Cerebellar nuclear complex (tissue), 1 donor: ENCODE measurements at regions not wholly inside any gene's neighbourhood (a gene's known extent, or its start where the extent isn't known, plus 50 kb on each side); places are given as distances from the start of the nearest gene placed in this dataset.
"Not testable (repeated sequence)": the region's sequence is repeated elsewhere in the genome, so short reads cannot be mapped to it uniquely, and the experiment has no call there.

Source experiments
- DNase-seq, 2 experiments: peaks; one replicate each; lab custom pipeline; 2025; lab: John Stamatoyannopoulos, UW

DNA sequence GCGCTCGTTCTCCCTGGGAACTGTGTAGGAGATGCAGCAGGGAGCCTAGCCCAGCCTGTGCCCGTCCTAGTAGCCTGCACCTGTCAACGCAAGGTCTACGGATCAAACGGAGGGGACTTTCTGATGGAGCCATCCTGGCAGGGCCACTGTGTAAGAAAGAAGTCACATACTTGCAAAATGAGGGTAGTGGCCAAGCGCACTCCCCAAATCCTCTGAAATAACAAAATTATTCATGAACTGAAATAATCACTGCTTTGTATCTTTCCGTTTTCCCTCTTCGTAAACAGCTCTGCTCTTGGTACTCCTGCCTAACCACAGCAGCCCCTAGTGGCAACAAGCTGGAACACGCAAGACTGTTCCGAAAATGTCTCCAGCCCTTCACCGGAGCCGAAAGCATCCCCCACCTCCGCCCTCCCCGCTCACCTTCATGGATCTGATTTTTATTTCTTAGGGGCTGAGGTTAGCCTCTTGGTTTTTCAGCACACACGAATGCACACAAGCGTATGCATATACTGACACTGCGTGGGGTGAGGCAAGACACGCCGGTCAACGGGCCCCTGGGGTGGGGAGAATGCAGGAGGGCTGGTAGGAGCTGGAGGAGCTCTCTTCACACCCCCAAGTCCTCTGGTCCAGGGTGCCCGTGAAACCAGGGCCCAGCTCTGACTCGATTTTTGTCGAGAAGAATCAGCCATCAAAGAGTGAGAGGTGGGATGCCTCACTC is 100.8 kb downstream of the ABCC12 start:
- peak; percentile 34 to 41 for DNase-seq

DNA sequence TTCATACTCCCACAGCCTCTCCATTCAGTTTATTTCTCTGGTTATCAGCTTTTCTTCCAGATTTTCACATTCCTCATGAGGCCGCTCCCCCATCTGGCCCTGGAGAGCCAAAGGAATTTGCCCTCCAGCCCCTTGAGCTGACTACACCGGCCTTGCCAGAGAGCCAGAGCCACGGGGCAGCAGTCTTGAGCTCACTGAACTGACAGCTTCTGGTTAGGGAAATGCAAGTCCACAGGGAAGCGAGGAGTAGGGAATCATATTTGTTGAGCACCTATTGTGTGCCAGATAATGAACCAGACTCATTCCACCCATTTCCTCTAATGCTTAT is 102.4 kb downstream of the ABCC12 start:
- DNase-seq: no peak

DNA sequence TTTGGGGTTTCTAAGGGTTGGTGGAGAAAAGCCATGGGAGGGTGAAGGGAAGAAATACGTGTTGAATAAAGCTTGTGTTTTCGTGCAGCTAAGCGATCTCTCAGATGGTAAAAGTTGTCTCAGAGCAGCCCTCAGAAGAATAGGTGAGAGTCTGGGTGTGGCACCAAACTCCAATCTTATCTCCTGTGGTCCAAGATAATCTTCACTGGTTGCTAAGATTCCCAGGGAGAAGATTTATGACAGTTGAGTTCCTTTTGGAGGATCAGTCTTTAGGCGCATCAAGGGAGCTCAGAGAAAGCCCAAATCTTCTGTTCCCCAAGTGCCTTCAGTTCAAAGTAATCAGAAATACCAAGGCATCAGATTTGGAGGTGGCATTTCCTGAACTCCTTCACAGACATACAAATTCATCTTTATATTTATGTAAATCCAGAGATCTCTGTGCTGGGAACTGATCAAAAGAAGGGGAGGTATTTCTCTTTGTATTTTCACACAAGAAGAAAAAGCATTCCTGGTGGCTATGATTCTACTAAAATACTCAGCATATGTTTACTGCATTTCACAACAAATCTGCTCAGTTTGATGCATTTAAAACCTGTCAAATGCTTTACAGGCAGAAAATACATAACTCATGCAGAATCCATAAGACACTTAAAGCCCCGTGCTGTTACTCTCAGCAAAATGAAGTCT is 102.9 kb downstream of the ABCC12 start:
- DNase-seq: no peak

DNA sequence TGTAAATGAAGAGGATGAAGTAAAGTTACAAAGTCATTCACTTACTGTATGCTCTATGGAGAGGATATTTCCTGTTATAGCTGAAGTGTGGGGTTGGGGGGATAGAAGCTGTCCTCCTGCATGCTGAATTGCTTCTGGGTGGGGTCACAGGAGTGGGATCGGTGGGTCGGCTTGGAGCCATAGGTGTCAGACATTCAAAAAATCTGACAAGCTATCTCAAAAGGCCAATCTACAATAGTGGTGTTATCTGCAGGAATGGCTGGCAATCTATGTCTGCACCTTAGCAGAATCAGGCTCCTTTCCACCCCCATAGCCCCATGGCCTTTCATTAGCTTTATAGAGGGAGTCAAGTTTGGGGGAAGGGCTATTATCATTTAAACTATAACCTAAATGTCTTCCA is 104.9 kb downstream of the ABCC12 start:
- no peak for DNase-seq

DNA sequence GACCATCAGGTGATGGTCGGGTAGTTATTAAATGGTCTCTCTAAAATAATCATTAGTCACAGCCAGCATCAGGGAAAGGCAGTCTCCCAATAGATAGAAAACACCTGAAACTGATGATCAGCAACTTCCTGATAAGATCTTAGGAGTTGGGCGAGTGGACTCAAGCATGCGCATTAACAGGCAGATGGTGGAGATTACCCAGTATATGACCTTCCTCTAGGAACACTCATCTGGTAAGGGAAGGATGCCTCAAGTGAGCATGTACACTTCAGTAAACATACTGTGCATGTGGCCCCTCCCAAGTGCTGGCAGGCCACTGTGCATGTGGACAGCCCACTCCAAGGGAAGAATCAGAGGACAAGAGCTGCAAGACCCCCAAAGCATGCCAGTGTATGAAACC is 105.9 kb downstream of the ABCC12 start:
- DNase-seq: no peak

DNA sequence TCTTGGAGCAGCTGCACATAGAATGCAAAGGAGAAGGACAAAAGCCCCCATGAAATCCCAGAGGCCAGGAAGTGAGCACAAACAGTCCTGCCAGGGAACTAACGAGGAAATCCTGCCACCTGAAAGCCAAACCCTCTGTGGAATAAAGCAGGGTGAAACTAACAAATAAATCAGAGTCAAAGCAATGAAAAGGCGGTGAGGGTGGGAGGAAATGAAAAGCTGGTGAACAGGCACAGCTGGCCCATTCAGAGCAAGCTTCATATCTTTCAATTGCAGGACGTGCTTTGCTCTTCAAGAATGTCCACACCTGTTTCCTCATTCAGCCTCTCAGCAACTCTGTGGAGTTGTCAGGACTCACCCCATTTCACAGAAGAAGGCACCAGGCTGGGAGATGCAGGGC is 108.1 kb downstream of the ABCC12 start:
- no peak for DNase-seq

DNA sequence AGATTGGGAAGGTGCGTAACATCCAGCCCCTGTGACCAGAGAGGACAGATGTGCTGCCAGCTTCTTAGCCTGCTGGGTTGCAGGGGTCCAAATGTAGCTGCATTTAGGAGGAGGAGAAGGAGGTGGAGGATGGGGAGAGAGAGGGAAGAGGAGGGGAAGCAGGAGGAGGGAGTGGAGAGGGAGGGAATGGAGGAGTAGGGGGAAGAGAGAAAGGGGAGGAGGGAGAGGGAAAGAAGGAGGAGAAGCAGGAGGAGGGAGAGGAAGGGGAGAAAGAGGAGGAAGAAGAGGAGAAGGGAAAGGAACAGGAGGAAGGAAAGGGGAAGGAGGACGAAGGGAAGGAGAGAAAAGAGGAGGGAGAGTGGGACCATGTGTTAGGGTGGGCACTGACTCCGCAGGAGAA is 108.6 kb downstream of the ABCC12 start:
- DNase-seq: no peak

DNA sequence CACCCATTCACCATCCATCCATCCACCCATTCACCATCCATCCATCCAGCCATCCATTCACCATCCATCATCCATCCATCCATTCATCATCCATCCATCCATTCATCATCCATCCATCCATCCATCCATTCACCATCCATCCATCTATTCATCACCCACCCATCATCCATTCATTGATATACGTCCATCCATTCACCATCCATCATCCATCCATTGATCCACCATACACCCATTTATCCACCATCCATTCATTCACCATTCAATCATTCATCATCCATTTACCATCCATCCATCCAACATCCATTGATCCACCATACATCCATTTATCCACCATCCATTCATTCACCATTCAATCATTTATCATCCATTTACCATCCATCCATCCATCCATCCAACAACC is 111.7 kb downstream of the ABCC12 start:
- no peak for DNase-seq

DNA sequence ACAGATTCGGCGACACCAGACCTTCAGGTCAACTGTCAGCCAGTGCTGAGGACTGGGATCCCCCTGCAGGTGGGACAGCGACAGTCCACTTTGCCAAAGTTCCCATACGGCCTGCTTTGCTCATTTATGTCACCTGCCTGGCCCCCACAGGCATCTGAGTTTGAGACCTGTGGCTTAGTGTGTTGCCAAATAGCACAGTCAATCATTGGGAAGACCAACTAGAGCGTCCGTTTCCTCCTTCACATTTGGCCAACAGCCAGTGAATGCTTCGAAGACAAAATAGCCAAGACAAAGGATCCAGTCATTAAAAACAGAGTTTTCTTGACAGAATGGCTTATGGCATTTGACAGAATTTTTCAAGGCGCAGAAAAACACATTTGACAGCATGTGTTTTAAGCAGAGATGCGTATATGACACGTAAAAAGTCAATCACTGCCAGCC is 113.8 kb downstream of the ABCC12 start:
- DNase-seq: no peak

DNA sequence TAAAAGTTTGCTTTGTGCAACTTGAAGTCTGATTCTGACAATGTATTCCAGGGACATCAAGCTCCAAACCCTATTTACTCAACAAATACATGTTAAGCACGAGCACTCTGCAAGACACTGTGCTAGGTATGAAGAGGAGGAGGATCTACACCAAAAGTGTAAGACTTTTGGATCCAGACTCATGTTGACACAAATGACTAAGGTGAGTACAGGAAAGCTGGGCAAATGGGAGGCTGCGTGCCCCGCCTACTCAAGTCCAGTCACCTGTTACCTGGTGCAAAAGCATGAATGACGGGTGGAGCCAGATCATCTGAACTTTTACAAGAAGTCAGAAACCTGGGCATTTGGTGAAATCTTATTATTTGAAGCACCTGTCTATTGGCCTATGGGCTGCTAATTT is 120.7 kb downstream of the ABCC12 start:
- no peak for DNase-seq

DNA sequence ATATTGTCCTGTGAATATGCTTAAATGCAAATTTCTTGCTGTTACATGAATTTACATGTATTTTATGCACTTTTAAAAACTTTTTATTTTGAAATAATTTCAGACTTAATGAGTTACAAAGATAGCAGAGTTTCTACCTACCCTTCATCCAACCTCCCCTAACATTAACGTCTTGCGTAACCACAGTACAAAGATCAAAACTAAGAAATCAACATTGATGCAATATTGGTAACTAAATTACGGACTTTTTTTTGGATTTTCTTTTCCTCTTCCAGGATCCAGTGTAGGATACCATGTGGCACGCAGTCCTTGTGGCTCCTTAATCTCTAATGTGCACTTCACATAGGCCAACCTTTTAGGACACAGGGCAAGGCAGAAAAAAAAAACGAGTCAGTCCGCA is 124.9 kb downstream of the ABCC12 start:
- DNase-seq: no peak

DNA sequence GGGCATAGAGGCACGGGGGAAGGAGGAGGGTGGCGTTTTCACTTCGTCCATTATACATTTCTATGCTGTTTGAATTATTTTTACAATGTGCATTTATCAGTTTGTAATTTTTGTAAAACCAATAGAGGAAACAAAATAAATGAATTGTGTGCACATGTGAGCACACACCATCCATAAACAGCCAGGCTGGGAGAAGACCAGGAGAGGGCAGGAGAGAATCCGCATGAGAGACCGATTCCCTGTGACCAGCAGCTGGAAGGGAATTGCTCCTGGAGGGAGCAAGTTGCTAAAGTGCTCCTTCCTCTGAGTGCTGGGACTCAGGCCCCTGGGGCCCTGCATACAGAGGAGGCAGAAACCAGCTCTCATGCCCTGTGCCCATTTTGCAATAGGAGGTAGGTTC is 126.0 kb downstream of the ABCC12 start:
- DNase-seq: no peak

DNA sequence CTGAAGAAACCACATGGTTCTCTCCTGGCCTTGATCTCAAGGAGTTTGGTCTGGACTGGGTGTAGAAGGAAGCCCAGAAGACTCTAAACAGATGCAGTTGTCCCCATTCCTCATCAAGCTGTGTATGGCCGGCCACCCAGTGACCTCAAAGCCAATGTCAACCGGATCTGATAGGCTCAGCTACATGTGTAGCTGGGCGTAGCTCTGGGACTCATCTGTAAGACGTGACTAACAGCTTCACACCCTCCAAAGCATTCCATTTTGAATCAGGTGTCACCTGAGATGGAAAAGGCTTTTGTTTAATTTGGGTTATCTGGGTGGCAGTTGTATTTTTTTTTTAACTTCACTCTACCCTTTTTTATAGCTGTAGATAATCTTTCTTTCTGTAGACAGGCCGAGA is 130.4 kb downstream of the ABCC12 start:
- DNase-seq: no peak

DNA sequence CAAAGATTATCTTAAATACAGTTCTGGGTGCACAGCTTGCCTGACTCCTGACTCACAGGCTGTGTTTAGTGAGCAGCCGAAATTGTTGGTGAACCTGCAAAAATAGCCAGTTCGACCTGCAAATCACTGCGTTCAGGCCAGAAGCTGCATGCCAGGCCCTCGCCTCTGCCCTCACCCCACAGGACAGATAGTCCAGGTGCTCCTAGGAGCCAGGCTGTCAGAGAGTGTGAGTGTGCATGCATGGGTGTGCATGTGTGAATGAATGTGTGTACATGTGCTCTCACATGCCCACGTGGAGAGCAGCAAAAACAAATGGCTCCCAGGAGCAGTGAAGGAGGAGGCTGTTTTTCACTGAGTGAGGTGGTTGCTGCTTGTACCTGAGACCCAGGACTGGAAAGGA is 131.8 kb downstream of the ABCC12 start:
- DNase-seq: no peak

DNA sequence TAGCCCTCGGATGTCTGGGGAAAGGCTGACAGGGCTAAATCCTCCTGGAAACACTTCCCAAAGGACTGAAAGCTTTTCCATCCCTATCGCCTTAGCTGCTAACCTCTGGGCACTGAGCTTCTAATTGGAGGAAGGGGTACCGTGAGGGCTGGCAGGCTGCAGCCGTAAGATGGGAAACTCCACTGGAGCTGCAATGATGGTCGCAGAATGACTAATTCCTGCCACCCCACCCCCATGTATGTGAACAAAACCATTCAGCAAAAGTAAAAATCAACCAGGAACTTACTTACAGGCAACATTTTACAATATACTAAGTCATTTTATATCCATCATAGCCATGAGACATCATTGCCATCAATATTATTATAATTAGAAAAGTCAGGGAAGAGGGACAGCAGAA is 133.3 kb downstream of the ABCC12 start:
- no peak for DNase-seq

DNA sequence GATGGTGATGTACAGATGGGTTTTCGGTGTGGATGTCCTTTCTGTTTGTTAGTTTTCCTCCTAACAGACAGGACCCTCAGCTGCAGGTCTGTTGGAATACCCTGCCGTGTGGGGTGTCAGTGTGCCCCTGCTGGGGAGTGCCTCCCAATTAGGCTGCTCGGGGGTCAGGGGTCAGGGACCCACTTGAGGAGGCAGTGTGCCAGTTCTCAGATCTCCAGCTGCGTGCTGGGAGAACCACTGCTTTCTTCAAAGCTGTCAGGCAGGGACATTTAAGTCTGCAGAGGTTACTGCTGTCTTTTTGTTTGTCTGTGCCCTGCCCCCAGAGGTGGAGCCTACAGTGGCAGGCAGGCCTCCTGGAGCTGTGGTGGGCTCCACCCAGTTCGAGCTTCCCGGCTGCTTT is 135.2 kb downstream of the ABCC12 start:
- not testable (repeated sequence) for DNase-seq

DNA sequence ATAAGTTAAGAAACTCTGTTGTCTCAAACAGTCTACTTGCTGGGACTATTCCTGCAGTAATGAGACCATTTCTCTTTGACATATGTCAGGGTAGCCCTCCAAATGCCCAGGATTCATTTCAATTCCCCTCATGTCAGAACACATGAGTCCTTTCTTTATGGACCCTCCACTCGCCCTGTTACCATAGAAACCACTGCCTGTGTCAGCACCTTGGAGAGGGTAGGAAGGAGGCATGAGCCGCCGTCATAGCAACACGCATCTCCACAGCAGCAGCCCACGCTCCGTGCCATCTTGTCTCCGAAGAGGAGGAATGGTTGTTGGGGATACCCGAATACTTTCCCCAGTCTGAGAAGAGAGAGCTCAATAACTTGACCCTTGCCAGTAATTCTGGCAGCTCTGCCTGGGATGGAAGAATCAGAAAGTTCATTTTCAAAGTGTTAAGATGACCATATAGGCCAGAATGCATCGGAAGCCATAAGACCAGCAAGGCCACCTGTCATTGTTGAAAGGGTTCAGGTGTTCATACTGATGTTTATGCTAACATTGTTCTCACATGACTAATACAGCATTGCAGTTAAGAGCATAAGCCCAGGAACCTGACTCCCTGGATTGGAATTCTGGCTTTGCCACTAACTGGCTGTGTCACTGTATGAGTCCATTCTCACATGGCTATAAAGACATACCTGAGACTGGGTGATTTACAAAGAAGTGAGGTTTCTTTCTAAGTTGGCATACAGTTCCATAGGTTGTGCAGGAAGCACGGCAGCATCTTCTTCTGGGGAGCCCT is 141.3 kb downstream of the ABCC12 start:
- no peak for DNase-seq

DNA sequence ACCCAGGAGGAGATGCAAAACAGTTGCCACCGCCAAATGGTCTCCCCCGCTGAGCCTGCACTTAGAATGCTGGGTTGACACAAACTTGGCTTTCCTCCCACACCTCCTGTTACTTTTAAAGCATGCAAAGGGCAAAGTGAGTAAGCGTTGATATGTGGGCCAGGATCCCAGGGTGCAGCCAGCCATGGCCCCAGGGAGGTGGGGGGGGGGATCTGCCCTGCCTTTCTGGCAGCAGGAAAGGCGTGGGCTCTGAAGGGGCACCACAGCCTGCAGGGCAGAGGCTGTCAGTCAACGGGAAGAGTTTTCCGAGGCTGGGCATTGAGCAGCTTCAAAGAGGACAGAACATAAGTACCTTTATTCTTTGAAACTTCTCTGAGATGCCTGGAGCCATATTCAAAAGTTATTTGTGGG is 142.3 kb downstream of the ABCC12 start:
- DNase-seq: peak in 1 of 2 experiments; percentile 15

DNA sequence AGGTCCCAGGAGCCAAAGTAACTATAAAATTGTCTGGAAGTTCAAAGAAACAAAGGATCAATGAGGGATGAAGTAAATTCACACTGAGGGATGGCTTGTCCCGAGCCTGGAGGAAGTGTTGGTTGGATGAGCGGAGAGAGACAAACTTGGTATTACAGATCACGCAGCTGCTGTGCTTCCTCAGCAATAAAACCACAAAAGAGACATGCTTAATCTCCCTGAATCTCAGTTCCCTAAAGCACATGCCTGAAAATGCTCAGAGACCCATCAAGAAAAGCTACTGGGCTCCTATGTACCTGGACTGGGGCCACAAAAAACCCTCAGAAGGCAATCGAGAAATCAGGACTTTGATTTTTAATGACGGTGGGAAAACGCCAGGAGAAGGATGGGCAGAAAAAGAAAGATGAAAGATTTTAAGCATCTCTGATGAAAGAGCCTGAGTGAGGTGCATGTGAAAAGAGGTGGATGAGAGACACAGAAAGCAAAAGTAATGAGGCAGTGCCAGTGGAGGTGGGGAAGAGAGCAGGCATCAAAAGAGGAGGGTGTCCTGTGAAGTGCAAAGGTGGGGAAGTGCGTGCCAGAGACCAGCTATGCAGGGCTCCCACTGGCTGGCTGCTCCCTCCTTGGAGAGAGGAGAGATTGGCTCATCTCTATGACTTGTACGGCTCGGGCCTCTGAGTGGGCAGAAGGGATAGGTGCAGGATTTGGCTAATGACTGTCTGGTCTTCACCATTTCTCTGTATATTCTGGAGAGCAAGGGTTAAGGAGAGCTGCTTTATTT is 143.7 kb downstream of the ABCC12 start:
- no peak for DNase-seq

DNA sequence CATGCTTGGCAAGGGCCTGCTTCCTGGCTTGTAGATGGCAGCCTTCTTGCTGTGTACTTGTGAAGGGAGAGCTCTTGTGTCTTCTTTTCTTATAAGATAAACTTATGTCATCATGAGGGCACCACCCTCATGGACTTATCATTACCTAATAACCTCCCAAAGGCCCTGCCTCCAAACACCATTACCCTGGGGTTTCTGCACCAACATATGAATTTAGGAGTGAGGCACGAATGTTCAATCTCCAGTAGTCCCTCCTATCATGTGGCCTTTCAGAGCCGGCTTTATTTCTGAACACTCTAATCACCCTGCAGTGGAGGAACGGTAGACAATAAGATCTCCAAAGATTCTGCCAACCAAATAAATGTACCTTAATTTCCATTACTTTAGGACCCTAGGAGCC is 144.3 kb downstream of the ABCC12 start:
- DNase-seq: no peak

DNA sequence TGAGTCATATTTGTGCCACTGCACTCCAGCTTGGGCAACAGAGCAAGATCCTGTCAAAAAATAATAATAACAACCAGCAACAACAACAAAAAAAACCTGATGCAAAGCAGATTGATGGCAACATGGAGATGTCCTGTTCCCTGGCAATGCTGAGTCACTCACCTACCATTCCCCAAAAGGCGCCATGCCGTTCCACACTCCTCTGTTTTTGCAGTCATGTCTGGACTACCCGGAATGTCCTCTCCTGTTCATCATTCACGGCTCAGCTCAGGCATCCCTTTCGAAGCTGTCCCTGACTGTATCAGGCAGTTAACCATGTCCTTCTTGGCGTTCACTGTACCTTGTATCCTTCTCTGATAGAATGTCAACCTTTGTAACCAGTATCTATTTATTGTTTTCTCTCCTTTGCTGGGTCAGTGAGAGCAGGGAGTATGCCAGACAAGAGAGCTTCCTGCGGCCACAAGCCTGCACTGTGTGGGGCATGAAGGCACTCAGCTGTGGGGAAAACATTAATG is 147.7 kb downstream of the ABCC12 start:
- no peak for DNase-seq

DNA sequence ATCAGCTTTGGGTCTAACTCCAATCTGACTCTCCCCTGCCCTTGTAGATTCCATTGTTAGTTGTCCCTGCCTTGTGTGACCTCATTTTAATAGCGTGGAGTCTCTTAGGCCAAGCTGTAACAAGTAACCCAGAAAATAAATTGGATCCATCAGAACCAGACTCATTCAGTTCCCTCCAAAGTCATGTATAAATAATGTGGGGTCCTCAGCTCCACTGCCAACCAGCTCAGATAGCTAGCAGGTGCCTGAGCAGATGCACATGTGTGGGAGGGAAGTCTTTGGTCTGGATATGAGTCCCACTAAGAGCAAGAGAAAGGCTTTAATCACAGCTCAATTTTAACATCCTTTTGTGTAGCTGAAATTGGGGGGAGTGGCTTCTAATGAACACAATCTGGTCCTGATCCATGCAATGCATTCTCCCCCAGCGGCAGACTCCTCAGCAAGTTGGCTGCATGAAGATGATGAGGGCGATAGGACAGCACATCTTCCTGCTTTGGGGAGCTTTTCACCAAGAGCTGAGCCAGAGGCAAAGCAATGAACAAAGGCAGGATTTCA is 151.6 kb downstream of the ABCC12 start:
- DNase-seq: no peak
